Activated naive CD8-positive, alpha-beta T cell treated with anti-CD3 and anti-CD28 coated beads, Interleukin-2, amount 50 U/mL, for 24 hours (primary cell): ENCODE measurements at regions not wholly inside any gene's neighbourhood (a gene's known extent, or its start where the extent isn't known, plus 50 kb on each side); places are given as distances from the start of the nearest gene placed in this dataset.
"Not testable (repeated sequence)": the region's sequence is repeated elsewhere in the genome, so short reads cannot be mapped to it uniquely, and the experiment has no call there.

ENCODE experiments used
- ATAC-seq: fragments of 150-1000 bp; cut with Tn5 transposase; one replicate; pipeline ENCODE4 v1.10.0; 2021
- DNase-seq: peaks from one replicate; pipeline ENCODE4 v3.0.0; 2021
- H3K27ac Mint-ChIP-seq: one replicate; pipeline ENCODE4 v1.8.0; 2021; ENCODE audit warnings: mild to moderate bottlenecking, mixed read lengths
- H3K27me3 Mint-ChIP-seq: one replicate; pipeline ENCODE4 v1.8.0; 2021; ENCODE audit warnings: mixed read lengths
- H3K36me3 Mint-ChIP-seq: one replicate; pipeline ENCODE4 v1.8.0; 2021; ENCODE audit warnings: low read depth, mixed read lengths
- H3K4me1 Mint-ChIP-seq: one replicate; pipeline ENCODE4 v1.8.0; 2021; ENCODE audit warnings: mixed read lengths
- H3K4me3 Mint-ChIP-seq: one replicate; pipeline ENCODE4 v1.8.0; 2021; ENCODE audit warnings: mild to moderate bottlenecking, moderate library complexity, mixed read lengths
- H3K9me3 Mint-ChIP-seq: one replicate; pipeline ENCODE4 v1.8.0; 2021; ENCODE audit warnings: mixed read lengths

GRCh38 chr2:37769551-37769950 is 98.1 kb upstream of the CDC42EP3 start:
- Mint-ChIP-seq H3K27ac (no peak overlapping the region), H3K4me3 (no peak overlapping the region), H3K4me1 (peaks cover 2% of the 10 kb centered on the region), H3K9me3 (no peaks in the 10 kb centered on the region), H3K27me3 (no peaks in the 10 kb centered on the region), H3K36me3 (no peaks in the 10 kb centered on the region)
- DNase-seq: no peak
- no peak for ATAC-seq

GRCh38 chr2:37770797-37771196 is 99.4 kb upstream of the CDC42EP3 start:
- Mint-ChIP-seq H3K4me1 (no peaks in the 10 kb centered on the region), H3K4me3 (no peak overlapping the region), H3K27ac (no peak overlapping the region), H3K36me3 (no peaks in the 10 kb centered on the region), H3K27me3 (no peaks in the 10 kb centered on the region), H3K9me3 (no peaks in the 10 kb centered on the region)
- ATAC-seq (no peak), DNase-seq (no peak)

GRCh38 chr2:37771600-37772088 is 100.2 kb upstream of the CDC42EP3 start:
- DNase-seq (no peak), ATAC-seq (no peak)
- H3K9me3 Mint-ChIP-seq: no peaks in the 10 kb centered on the region
- no peak overlapping the region for H3K4me3 Mint-ChIP-seq
- no peaks in the 10 kb centered on the region for H3K27me3 Mint-ChIP-seq
- no peaks in the 10 kb centered on the region for H3K36me3 Mint-ChIP-seq
- H3K27ac Mint-ChIP-seq: no peak overlapping the region
- H3K4me1 Mint-ChIP-seq: no peaks in the 10 kb centered on the region

- ATAC-seq: no peak
- Mint-ChIP-seq H3K27me3 (no peaks in the 10 kb centered on the region), H3K27ac (no peak overlapping the region), H3K4me1 (no peaks in the 10 kb centered on the region), H3K36me3 (no peaks in the 10 kb centered on the region), H3K4me3 (no peak overlapping the region), H3K9me3 (no peaks in the 10 kb centered on the region)
- no peak for DNase-seq
Observed at GRCh38 chr2:37773371-37774130, 102.1 kb upstream of the CDC42EP3 start.

GRCh38 chr2:37774171-37774944 is 102.9 kb upstream of the CDC42EP3 start:
- H3K27me3 Mint-ChIP-seq, DNase-seq, H3K27ac Mint-ChIP-seq, H3K4me3 Mint-ChIP-seq, ATAC-seq, H3K36me3 Mint-ChIP-seq, H3K4me1 Mint-ChIP-seq, H3K9me3 Mint-ChIP-seq: not testable (repeated sequence)

- no peak overlapping the region for H3K27ac Mint-ChIP-seq
- H3K4me3 Mint-ChIP-seq: no peak overlapping the region
Observed at GRCh38 chr2:37774976-37775907, 103.8 kb upstream of the CDC42EP3 start.

GRCh38 chr2:37775908-37776250 is 104.4 kb upstream of the CDC42EP3 start:
- Mint-ChIP-seq H3K36me3 (no peaks in the 10 kb centered on the region), H3K27ac (no peak overlapping the region), H3K27me3 (no peaks in the 10 kb centered on the region), H3K9me3 (no peaks in the 10 kb centered on the region), H3K4me3 (no peak overlapping the region), H3K4me1 (no peaks in the 10 kb centered on the region)
- ATAC-seq: no peak
- no peak for DNase-seq

More at GRCh38 chr2:37774976-37775907, 103.8 kb upstream of the CDC42EP3 start:
- Mint-ChIP-seq H3K9me3 (no peaks in the 10 kb centered on the region), H3K4me1 (no peaks in the 10 kb centered on the region), H3K27me3 (no peaks in the 10 kb centered on the region), H3K36me3 (no peaks in the 10 kb centered on the region)
- ATAC-seq: no peak
- no peak for DNase-seq

GRCh38 chr2:37776487-37776886 is 105.0 kb upstream of the CDC42EP3 start:
- DNase-seq (no peak), ATAC-seq (no peak)
- no peak overlapping the region for H3K27ac Mint-ChIP-seq
- H3K9me3 Mint-ChIP-seq: no peaks in the 10 kb centered on the region
- H3K4me1 Mint-ChIP-seq: no peaks in the 10 kb centered on the region
- H3K36me3 Mint-ChIP-seq: no peaks in the 10 kb centered on the region
- no peak overlapping the region for H3K4me3 Mint-ChIP-seq
- H3K27me3 Mint-ChIP-seq: no peaks in the 10 kb centered on the region

GRCh38 chr2:37779139-37779538 is 107.7 kb upstream of the CDC42EP3 start:
- Mint-ChIP-seq H3K9me3 (no peaks in the 10 kb centered on the region), H3K4me1 (no peaks in the 10 kb centered on the region), H3K36me3 (no peaks in the 10 kb centered on the region), H3K27me3 (no peaks in the 10 kb centered on the region), H3K4me3 (no peak overlapping the region), H3K27ac (no peak overlapping the region)
- no peak for ATAC-seq
- no peak for DNase-seq

- Mint-ChIP-seq H3K4me1 (no peaks in the 10 kb centered on the region), H3K4me3 (no peak overlapping the region), H3K9me3 (no peaks in the 10 kb centered on the region), H3K27ac (no peak overlapping the region), H3K36me3 (no peaks in the 10 kb centered on the region), H3K27me3 (no peaks in the 10 kb centered on the region)
- ATAC-seq (peak; percentile 20), DNase-seq (no peak)
Observed at GRCh38 chr2:37779611-37780386, 108.4 kb upstream of the CDC42EP3 start.

- H3K27me3 Mint-ChIP-seq: no peaks in the 10 kb centered on the region
- ATAC-seq: no peak
Observed at GRCh38 chr2:37780387-37780676, 108.9 kb upstream of the CDC42EP3 start.

GRCh38 chr2:37781028-37781427 is 109.6 kb upstream of the CDC42EP3 start:
- no peaks in the 10 kb centered on the region for H3K9me3 Mint-ChIP-seq
- H3K4me1 Mint-ChIP-seq: no peaks in the 10 kb centered on the region
- no peaks in the 10 kb centered on the region for H3K27me3 Mint-ChIP-seq
- no peak for DNase-seq
- ATAC-seq: no peak
- H3K36me3 Mint-ChIP-seq: no peaks in the 10 kb centered on the region
- no peak overlapping the region for H3K27ac Mint-ChIP-seq
- H3K4me3 Mint-ChIP-seq: no peak overlapping the region

More at GRCh38 chr2:37780387-37780676, 108.9 kb upstream of the CDC42EP3 start:
- Mint-ChIP-seq H3K27ac (no peak overlapping the region), H3K9me3 (no peaks in the 10 kb centered on the region), H3K4me1 (no peaks in the 10 kb centered on the region), H3K36me3 (no peaks in the 10 kb centered on the region), H3K4me3 (no peak overlapping the region)
- no peak for DNase-seq

GRCh38 chr2:37782155-37782673 is 110.8 kb upstream of the CDC42EP3 start:
- Mint-ChIP-seq H3K4me3 (no peak overlapping the region), H3K27me3 (no peaks in the 10 kb centered on the region), H3K4me1 (no peaks in the 10 kb centered on the region), H3K36me3 (peaks cover 2% of the 10 kb centered on the region), H3K27ac (no peak overlapping the region), H3K9me3 (peaks cover 8% of the 10 kb centered on the region)
- no peak for DNase-seq
- no peak for ATAC-seq
